MM.1S (cell line): ENCODE measurements at regions not wholly inside any gene's neighbourhood (a gene's known extent, or its start where the extent isn't known, plus 50 kb on each side); places are given as distances from the start of the nearest gene placed in this dataset.

Experiments
- CTCF ChIP-seq: fragments of 300-600 bp; sonication (generic); IDR thresholded peaks from 2 replicates; pipeline ENCODE4 v1.5.1; 2016; ENCODE audit warnings: antibody characterized with exemption, low read length, mixed read lengths
- EZH2 ChIP-seq: fragments of 300-600 bp; sonication (generic); optimal IDR thresholded peaks from 2 replicates; pipeline ENCODE3; 2017; ENCODE audit warnings: low read depth, mild to moderate bottlenecking, antibody characterized with exemption, low read length, mixed read lengths
- EZH2phosphoT487 ChIP-seq: fragments of 300-600 bp; sonication (generic); IDR thresholded peaks from 2 replicates; pipeline ENCODE4 v1.6.1; 2018; ENCODE audit warnings: antibody characterized with exemption, low read length

- TF ChIP-seq EZH2phosphoT487 (no peak), CTCF (no peak), EZH2 (no peak)
Measured at GRCh38 chr21:17334484-17334883, 178.4 kb upstream of the CXADR start.
